ENCODE measurements at regions not wholly inside any gene's neighbourhood (a gene's known extent, or its start where the extent isn't known, plus 50 kb on each side); places are given as distances from the start of the nearest gene placed in this dataset.

DNA sequence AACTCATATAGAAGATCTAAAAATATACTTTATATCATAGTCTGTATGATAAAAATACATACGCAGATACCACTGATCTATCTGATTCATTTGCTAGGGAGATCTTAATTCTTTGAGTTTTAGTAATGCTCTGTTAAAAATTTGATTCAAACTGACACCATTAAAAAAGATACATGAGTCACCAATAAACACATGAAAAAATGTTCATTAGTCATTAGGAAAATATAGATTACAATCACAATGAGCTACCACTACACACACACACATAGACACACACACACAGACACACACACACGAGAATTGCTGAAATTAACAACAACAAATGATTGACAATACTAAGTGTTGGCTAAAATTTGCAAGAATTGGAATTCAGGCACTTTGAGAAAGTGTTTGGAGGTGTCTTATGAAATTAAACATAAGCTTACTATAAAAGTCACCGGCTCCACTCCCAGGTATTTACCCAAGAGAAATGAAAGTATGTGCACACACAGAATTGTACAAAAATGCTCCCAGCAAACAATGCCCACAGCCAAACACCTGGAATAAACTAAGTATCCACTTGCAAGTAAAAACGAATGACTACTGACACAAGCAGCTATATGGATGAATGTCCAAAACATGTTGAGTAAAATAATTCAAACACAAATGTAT lies 117.7 kb upstream of the GGTLC1 start:
- no peak for DNase-seq (ENCODE audit: low read depth)

GRCh38 chr20:24102749-24103333 lies 114.3 kb upstream of the GGTLC1 start:
- DNase-seq (ENCODE audit: low read depth), result no peak

GRCh38 chr20:24102290-24102689 lies 113.7 kb upstream of the GGTLC1 start:
- DNase-seq (ENCODE audit: low read depth), result no peak

DNA sequence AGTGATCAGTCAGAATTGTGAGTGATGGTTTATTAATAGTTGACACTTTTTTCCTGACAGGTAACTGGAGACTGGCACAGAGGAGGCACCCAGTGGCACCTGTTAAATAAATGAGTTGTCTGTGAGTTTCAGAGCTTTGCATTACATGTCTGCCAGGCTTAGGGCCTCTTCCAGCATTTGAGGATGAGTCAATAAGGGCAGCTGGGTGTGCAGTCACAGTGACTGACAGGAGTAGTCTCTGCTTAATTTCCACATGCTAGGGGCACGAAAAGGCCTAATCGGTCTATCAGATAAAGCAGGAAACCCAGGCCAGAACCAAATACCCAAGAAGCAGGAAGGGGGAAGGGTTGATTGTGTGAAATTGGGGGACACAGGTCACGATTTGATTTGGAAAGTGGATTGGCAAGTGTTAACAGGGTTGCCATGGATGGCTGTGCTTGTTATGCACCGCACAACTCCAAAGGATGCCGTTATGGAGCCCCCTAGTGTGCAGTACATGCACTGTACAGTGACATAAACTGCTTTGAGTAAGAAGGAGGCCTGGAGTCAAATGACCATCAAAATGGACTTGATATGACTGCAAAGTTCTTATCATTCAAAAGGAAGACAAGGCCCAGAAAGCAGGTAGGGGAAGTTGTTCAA lies 111.9 kb upstream of the GGTLC1 start:
- DNase-seq (ENCODE audit: low read depth), result peak; percentile 18

GRCh38 chr20:24098886-24099285 lies 110.3 kb upstream of the GGTLC1 start:
- no peak for DNase-seq (ENCODE audit: low read depth)

DNA sequence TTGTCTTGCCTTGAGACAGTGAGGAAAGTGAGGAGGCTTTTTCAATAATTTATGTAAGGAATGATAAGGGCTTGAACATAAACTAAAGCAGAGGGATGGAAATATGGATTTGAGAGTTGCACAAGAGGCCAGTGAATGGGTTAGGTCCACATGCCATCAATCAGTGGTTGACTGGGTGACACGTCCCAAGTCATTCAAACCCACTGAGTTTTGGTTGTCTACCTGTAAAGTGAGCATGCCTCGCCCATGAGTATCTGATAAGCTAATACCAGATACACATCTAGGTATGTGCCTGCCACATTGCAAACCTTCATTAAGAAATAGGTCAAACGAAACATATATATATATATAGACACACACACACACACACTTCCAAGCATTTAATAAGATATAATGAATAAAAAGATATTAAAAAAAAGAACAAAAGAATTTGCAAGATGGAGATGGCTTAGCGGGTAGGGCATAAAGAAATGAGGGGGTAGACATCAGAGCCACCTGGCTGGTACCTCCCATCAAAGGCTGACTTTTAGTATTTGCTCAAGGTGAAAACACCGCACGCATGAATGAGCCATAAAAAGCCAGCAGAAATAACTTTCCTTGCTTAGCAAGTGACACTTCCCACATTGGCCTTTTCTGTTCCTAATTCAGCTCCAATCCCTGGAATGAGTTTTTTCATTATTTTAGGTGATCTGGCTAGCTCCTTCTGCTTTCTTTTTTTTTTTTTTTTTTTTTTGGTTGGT lies 109.1 kb upstream of the GGTLC1 start:
- DNase-seq (ENCODE audit: low read depth), result no peak

DNA sequence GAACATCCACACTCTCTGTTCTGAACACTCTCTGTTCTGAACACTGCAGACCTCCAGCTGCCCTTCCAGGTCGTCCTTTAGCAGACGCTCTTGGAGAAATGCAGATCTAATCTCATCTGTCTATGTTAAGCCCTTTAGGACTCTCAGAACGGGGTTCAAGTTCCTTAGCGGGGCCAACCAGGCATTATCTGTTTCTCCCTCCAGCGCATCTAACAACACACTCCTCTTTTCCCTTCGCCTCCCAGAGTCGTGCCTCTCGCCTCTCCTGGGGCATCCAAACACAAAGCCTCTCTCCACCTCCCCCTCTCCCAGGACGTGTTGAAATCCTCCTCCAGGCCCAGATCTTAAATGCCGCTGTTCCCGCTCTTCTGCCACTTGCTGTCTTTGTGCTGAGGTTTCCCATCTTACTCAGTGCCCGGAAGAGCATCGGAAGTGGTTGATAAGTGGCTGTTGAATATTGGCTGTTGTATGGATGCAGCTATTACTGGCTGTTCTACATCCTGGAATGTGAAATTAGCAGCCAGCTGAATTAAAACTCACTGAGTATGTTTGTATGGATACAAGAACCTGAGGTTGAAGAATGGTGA lies 108.4 kb upstream of the GGTLC1 start:
- no peak for DNase-seq (ENCODE audit: low read depth)

DNA sequence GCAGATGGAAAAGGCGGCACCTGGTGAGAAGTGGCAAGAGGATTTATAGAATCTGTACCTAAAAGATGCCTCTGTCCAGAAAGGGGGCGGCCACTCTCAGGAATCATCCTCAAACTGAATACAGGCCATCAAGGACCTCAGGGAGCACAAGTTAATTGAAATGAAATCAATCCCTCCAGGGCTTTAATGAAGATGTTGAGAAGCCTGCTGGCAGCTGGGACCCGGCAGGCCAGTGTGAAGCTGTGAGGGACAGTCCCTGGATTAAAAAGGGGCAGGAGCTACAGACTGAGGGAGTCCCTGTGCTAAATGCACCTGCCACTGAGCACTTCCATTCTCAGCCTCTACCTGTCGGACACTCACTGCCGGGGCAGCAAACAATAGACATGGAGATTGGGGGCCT lies 107.7 kb upstream of the GGTLC1 start:
- DNase-seq (ENCODE audit: low read depth), result no peak

GRCh38 chr20:24095756-24096155 lies 107.2 kb upstream of the GGTLC1 start:
- no peak for DNase-seq (ENCODE audit: low read depth)

GRCh38 chr20:24095303-24095702 lies 106.7 kb upstream of the GGTLC1 start:
- DNase-seq (ENCODE audit: low read depth), result no peak

DNA sequence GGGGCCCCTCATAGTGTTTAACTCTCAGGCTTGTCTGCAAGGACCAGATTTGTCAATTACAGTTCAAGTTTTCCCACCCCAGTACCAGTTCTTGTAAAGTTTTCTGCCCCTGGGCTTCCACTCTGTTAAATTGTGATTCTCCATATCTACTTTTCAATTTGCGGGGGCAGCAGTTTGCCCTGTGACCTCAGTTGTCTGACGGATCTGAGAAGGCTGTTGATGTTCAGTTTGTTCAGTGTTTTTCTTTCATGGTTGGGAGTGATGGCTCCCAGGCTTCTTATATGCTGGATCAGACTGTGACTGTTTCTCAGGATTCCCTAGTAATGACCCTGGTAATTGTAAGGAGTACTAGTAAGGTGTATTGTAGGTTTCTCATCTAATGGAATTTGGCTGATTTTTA lies 101.0 kb upstream of the GGTLC1 start:
- DNase-seq (ENCODE audit: low read depth), result no peak

DNA sequence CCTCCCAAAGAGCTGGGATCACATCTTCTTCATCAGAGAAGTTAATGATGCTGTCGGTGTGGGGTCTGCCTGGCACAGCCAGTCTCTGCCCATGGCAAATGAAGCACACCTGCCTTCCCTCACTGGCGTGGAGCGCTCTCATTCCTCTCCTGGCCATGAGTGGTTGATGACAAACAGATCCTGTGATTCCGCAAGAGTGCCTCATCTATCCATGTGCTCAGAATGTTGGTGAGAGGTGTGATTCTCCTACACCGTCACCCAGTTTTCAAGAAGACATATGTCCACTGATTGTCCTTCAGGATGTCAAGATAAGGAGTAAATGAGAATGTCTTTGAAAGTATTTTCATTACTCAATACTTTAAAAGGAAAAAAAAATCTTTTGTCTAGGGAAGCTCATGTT lies 97.5 kb upstream of the GGTLC1 start:
- DNase-seq (ENCODE audit: low read depth), result no peak

DNA sequence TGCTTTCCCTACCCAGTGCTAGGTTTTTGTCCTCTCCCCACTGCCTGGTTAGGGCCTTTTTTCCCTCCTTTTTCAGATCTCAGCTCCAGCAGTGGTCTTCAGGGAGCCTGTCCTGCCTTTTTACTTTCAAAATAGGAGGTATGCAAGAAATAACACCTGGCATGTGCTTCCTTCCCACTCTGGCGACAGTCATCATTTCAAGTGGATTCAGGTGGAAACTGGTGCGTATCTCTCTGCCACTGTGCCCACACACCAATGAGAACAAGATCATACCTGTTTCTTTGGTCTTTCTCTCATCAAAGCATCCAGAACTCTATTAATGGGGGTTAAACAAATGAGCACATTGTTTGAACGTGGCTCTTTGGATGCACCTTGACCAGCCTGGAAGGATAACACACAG lies 95.7 kb upstream of the GGTLC1 start:
- no peak for DNase-seq (ENCODE audit: low read depth)

- no peak for DNase-seq (ENCODE audit: low read depth)
These were observed 92.5 kb upstream of the GGTLC1 start for GRCh38 chr20:24081077-24081476.

GRCh38 chr20:24079661-24080412 lies 91.3 kb upstream of the GGTLC1 start:
- no peak for DNase-seq (ENCODE audit: low read depth)

DNA sequence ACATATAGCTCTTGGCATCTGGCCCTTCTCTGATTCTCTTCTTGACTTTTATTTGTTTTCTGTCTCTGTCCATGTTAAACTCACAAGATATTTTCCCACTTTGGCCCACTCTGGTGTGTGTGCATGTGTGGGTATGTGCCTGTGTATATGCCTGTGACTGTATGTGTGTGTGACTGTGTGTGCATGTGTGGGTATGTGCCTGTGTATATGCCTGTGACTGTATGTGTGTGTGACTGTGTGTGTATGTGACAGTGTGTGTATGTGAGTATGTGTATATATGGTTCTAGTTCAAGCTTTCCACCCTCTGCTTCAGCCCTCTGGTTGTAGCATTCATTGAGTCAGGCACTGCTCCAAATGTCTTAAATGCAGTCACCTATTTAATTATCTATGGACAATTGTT lies 88.6 kb upstream of the GGTLC1 start:
- DNase-seq (ENCODE audit: low read depth), result no peak

DNA sequence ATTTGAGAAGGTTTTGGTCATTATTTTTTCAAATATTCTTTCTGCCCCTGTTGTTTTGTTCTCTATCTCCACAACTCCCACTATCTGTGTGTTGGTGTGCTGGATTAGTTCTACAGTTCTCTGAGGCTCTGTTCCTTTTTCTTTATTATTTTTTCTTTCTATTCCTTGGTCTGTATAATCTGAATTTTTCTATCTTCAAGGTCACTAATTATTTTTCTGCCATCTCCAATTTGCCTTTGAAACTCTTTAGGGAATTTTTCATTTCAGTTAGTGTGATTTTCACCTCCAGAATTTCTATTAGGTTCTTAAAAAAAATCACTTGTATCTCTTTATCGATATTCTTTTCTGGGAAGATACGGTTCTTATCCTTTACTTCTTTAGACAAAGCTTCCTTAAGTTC lies 82.1 kb upstream of the GGTLC1 start:
- no peak for DNase-seq (ENCODE audit: low read depth)

- DNase-seq (ENCODE audit: low read depth), result no peak
These were observed 77.6 kb upstream of the GGTLC1 start for GRCh38 chr20:24066076-24066700.

GRCh38 chr20:24064915-24065314 lies 76.3 kb upstream of the GGTLC1 start:
- DNase-seq (ENCODE audit: low read depth), result no peak

GRCh38 chr20:24064092-24064491 lies 75.5 kb upstream of the GGTLC1 start:
- no peak for DNase-seq (ENCODE audit: low read depth)

DNA sequence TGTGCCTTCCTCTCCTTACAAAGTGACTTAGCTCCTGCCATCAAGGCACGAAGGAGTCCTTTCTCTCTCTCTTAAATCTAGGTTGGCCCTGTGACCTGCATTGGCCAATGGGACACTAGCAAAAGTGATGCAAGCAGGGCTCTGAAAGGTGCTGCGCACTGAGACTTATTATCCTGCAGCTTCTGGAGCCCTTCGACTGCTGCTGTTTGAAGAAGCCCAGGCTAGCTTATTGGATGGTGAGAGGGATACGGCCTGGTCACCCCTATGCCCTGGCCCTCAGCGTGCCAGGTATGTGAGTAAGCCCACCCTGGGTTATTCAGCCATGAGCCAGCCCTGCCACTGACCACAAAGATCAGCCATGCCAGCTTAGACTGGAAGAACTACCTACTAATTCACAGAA lies 74.5 kb upstream of the GGTLC1 start:
- DNase-seq (ENCODE audit: low read depth), result no peak

Data from T-helper 22 cell (primary cell).